ENCODE measurements at regions not wholly inside any gene's neighbourhood (a gene's known extent, or its start where the extent isn't known, plus 50 kb on each side); places are given as distances from the start of the nearest gene placed in this dataset.

DNA sequence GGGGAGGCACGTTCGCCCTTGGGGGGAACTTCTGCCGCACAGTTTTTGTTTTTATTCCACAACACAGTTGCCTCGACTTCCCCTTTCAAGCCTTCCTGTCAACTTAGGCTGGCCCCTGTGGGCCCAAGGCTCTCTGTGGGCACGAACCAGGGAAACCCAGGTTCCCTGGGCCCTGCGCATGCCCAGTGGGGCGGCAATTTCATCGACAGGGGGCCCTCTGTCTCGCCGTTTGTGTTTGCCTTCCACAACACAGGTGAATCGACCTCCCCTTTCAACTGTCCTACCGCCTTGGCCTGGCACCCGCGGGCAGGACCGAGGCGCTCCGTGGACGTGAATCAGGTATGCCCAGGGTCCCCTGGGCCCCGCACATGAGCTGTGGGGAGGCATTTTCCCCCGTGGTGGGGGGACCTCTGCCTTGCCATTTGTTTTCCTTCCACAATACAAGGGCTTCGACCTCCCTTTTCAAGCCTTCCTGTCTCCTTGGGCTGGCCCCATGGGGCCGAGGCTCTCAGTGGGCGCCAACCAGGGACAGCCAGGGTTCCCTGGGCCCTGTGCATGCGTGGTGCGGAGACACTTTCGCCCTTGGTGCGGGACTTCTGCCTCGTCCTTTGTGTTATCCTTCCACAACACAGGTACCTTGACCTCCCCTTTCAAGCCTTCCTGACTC, 354.0 kb downstream of the ALG10 start:
- DNase-seq (ENCODE audit: low spot score) = no peak

DNA sequence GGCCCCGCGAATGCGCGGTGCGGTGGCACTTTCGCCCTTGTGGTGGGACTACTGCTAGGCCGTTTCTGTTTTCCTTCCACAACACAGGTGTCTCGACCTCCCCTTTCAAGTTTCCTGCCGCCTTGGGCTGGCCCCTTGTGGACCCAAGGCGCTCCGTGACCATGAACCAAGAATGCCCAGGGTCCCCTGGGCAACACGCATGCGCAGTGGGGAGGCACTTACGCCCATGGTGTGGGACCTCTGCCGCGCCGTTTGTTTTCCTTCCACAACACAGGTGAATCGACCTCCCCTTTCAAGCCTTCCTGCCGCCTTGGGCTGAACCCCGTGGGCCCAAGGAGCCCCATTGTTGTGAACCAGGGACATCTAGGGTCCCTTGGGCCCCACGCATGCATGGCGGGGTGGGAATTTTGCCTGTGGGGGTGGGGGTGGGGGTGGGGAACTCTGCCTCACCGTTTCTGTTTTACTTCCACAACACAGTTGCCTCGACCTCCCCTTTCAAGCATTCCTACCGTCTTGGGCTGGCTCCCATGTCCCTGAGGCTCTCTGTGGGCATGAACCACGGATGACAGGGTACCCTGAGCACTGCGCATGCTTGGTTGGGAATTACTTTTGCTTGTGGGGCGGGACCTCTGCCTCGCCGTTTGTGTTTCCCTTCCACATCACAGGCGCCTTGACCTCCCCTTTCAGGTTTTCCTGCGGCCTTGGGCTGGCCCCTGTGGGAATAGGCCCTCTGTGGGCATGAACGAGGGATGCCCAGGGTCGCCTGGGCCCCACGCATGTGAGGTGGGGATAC, 355.1 kb downstream of the ALG10 start:
- no peak for DNase-seq (ENCODE audit: low spot score)

DNA sequence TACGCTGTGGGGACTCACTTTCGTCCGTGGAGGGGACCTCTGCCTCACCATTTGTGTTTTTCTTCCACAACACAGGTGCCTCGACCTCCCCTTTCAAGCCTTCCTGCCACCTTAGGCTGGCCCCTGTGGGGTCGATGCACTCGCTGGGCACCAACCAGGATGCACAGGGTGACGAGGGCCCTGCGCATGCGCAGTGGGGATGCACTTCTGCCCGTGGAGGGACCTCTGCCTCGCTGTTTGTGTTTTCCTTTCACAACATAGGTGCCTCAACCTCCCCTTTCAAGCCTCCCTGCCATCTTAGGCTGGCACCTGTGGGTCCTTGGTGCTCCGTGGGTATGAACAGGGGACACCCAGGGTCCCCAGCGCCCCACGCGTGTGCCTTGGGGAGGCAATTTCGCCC, 356.8 kb downstream of the ALG10 start:
- DNase-seq (ENCODE audit: low spot score) = no peak

DNA sequence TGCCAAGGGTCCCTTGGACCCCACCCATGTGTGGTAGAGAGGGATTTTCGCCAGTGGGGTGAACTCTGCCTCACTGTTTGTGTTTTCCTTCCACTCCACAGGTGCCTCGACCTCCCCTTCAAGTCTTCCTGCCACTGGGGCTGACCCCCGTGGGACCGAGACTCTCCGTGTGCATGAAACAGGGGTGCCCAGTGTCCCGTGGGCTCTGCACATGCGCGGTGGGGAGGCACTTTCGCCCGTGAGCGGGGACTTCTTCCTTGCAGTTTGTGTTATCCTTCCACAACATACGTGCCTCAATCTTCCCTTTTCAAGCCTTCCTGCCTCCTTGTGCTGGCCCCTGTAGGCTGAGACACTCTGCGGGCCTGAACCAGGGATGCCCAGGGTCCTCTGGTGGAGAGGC, 362.4 kb downstream of the ALG10 start:
- DNase-seq (ENCODE audit: low spot score) = no peak

DNA sequence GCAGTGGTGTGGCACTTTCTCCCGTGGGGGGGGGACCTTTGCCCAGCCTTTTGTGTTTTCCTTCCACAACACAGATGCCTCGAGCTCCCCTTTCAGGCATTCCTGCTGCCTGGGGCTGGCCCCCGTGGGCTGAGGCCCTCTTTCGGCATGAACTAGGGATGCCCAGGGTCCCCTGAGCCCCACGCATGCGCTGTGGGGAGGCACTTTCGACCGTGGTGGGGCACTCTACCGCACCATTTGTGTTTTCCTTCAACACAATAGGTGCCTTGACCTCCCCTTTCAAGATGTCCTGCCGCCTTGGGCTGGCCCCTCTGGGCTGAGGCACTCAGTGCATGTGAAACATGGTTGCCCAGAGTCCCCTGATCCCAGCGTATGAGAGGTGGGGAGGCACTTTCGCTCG, 363.7 kb downstream of the ALG10 start:
- DNase-seq (ENCODE audit: low spot score) = no peak

DNA sequence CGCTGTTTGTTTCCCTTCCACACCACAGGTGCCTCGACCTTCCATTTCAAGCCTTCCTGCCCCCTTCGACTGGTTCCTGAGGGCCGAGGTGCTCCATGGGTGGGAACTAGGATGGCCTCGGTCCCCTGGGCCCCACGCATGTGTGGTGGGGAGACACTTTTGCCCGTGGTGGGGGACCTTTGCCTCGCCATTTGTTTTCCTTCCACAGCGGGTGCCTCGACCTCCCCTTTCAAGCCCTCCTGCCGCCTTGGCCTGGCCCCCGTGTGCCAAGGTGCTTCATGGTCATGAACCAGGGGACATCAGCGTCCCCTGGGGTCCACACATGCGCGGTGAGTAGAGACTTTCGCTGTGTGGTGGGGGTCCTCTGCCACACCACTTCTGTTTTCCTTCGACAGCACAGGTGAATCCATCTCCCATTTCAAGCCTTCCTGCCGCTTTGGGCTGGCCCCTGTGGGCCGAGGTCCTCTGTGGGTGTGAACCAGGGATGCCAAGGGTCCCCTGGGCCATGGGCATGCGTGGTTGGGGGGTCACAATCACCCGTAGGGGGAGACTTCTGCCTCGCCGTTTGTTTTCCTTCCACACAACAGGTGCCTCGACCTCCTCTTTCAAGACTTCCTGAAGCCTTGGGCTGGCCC, 364.4 kb downstream of the ALG10 start:
- no peak for DNase-seq (ENCODE audit: low spot score)

DNA sequence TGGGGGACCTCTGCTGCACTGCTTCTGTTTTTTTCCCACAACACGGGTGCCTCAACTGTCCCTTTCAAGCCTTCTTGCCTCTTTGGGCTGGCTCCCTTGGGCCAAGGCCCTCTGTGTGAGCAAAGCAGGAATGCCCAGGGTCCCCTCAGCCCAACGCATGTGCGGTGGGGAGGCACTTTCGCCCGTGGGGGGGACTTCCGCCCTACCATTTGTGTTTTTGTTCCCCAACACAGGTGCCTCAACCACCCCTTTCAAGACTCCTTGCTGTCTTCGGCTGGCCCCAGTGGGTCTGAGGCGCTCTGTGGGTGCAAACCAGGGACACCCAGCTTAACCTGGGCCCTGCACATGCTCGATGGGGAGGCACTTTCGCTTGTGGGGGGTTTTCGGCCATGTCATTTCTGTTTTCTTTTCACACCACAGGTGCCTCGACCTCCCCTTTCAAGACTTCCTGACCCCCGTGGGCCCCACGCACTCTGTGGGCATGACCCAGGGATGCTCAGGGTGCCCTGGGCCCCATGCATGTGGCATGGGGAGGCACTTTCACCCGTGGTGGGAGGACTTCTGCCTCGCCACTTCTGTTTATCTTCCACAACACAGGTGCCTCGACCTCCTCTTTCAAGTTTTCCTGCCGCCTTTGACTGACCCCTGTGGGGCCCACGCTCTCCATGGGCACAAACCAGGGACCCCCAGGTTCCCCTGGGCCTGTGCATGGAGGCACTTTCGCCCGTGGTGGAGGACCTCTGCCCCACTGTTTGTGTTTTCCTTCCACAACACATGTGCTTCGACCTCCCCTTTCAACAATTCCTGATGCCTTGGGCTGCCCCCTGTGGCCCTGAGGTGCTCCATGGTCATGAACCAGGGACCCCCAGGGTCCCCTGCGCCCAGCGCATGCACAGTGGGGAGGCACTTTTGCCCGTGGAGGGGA, 365.7 kb downstream of the ALG10 start:
- DNase-seq (ENCODE audit: low spot score) = no peak

DNA sequence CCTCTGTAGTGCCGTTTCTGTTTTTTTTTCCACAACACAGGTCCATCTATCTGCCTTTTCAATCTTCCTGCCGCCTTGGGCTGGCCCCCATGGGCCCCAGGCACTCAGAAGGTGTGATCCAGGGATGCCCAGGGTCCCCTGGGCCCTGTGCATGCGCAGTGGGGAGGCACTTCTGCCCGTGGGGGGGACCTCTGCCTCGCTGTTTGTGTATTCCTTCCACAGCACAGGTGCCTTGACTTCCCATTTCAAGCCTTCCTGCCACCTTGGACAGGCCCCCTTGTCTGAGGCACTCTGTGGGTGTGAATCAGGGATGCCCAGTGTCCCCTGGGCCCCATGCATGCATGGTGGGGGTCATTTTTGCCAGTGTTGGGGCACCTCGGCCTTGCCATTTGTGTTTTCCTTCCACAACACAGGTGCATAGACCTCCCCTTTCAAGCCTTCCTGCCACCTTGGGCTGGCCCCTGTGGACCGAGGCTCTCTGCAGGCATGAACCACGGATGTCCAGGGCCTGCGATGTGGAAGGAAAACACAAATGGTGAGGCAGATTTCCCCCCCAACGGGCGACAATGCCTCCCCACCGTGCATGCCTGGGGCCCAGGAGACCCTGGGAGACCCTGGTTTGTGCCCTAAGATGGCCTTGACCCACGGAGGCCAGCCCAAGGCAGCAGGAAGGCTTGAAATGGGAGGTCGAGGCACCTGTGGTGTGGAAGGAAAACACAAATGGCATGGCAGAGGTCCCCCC, 366.5 kb downstream of the ALG10 start:
- DNase-seq (ENCODE audit: low spot score) = no peak

DNA sequence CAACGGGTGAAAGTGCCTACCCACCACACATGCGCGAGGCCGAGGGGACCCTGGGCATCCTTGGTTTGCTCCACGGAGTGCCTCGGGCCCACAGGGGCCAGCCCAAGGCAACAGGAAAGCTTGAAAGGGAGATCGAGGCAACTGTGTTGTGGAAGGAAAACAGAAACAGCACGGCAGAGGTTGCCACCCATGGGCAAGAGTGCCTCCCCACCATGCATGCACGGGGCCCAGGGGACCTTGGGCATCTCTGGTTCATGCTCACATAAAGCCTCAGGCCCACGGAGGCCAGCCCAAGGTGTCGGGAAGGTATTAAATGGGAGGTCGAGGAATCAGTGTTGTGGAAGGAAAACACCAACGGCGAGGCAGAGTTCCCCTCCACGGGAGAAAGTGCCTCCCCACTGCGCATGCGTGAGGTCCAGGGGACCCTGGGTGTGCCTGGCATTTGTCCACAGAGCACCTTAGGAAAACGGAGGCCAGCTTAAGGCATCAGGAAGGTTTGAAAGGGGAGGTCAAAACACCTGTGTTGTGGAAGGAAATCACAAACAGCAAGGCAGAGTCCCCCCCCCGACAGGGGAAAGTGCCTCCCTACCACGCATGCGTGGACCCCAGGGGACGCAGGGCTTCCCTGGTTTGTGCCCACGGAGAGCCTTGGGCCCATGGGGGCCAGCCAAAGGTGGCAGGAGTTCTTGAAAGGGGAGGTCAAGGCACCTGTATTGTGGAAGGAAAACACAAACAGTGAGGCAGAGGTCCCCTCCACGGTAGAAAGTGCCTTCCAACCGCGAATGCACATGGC, 367.3 kb downstream of the ALG10 start:
- no peak for DNase-seq (ENCODE audit: low spot score)

DNA sequence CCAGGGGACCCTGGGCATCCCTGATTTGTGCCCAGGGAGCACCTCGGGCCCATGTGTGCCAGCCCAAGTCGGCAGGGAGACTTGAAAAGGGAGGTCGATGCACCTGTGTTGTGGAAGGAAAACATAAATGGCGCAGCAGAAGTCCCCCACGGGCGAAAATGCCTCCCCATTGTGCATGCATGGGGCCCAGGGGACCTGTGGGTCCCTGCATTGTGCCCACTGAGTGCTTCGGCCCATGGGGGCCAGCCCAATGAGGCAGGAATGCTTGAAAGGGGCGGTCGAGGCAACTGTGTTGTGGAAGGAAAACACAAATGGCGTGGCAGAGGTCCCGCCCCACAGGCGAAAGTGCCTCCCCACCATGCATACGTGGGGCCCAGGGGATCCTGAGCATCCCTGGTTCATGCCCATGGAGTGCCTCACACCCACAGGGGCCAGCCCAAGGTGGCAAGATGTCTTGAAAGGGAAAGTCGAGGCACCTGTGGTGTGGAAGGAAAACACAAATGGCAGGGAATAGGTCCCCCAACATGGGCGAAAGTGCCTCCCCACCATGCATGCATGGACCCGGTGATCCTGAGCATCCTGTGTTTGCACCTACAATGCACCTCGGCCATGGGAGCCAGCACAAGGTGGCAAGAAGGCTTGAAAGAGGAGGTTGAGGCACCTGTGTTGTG, 368.0 kb downstream of the ALG10 start:
- DNase-seq (ENCODE audit: low spot score) = no peak

DNA sequence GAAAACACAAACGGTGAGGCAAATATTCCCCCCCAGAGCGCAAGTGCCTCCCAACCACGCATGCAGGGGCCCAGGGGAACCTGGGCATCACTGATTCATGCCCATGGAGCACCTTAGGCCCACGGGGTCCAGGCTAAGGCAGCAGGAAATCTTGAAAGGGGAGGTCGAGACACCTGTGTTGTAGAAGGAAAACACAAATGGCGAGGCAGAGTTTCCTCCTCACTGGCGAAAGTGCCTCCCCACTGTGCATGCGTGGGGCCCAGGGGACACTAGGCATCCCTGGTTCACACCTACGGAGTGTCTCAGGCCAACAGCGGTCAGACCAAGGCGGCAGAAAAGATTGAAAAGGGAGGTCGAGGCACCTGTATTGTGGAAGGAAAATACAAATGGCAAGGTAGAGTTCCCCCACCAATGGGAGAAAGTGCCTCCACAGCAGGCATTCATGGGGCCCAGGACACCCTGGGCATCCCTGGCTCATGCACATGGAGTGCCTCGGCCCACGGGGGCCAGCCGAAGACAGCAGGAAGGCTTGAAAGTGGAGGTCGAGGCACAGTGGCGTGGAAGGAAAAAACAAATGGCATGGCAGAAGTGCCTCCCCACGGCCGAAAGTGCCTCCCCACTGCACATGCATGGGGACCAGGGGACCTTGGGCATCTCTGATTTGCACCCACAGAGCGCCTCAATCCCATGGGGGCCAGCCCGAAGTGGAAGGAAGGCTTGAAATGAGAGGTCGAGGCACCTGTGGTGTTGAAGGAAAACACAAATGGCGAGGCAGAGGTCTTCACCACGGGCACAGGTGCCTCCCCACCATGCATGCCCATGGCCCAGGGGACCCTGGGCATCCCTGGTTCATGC, 368.8 kb downstream of the ALG10 start:
- DNase-seq (ENCODE audit: low spot score) = no peak

DNA sequence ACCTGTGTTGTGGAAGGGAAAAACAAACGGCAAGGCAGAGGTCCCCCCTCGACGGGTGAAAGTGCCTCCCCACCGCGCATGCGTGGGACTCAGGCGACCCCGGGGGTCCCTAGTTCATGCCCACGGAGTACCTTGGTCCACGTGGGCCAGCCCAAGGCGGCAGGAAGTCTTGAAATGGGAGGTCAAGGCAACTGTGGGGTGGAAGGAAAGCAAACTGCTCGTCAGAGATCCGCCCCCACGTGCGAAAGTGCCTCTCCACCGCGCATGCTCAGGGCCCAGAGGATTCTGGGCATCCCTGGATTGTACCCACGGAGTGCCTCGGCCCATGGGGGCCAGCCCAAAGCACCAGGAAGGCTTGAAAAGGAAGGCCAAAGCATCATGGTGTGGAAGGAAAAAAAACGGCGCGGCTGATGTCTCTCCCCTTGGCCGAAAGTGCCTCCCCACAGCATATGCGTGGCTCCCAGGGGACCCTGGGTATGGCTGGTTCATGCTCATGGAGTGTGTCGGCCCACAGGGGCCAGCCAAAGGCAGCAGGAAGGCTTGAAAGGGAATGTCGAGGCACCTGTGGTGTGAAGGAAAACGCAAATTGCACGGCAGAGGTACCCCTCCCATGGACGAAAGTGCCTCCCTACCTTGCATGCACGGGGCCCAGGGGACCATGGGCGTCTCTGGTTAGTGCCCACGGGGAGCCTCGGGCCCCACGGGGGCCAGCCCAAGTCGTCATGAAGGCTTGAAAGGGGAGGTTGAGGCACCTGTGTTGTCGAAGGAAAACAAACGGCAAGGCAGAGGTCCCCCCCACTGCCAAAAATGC, 369.7 kb downstream of the ALG10 start:
- DNase-seq (ENCODE audit: low spot score) = no peak

DNA sequence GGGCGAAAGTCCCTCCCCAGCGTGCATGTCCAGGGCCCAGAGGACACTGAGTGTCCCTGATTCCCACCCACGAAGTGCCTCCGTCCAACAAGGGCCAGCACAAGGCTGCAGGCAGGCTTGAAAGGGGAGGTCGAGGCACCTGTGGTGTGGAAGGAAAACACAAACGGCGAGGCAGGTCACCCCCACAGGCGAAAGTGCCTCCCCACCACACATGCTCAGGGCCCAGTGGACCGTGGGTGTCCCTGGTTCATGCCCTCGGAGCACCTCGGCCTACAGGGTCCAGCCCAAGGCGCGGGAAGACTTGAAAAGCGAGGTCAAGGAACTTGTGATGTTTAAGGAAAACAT, 370.4 kb downstream of the ALG10 start:
- no peak for DNase-seq (ENCODE audit: low spot score)

DNA sequence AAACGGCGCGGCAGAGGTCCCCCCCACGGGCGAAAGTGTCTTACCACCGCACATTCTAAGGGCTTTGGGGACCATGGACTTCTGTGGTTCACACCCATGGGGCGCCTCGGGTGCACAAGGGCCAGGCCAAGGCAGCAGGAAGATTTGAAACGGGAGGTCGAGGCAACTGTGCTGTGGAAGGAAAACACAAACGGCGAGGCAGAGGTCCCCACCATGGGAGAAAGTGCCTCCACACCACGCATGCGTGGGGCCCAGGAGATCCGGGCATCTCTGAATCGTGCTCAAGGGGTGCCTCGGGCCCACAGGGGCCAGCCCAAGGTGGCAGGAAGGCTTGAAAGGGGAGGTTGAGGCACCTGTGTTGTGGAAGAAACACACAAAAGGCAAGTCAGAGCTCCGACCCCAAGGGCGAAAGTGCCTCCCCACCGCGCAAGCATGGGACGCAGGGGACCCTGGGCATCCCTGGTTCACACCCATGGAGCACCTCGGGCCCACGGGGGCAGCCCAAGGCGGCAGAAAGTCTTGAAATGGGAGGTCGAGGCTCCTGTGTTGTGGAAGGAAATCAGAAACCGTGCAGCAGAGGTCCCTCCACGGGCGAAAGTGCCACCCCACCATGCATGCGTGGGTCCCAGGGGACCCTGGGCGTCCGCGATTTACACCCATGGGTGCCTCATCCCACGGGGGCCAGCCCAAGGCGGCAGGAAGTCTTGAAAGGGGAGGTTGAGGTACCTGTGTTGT, 371.0 kb downstream of the ALG10 start:
- no peak for DNase-seq (ENCODE audit: low spot score)

DNA sequence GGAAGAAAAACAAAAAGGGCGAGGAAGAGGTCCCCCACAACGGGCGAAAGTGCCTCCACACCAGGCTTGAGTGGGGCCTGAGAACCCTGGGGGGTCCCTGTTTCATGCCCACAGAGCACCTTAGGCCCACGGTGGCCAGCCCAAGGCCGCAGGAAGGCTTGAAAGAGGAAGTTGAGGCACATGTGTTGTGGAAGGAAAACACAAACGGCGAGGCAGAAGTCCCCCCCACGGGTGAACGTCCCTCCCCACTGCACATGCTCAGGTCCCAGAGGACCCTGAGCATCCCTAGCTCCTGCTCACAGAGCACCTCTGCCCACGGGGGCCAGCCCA, 371.5 kb downstream of the ALG10 start:
- DNase-seq (ENCODE audit: low spot score) = no peak

DNA sequence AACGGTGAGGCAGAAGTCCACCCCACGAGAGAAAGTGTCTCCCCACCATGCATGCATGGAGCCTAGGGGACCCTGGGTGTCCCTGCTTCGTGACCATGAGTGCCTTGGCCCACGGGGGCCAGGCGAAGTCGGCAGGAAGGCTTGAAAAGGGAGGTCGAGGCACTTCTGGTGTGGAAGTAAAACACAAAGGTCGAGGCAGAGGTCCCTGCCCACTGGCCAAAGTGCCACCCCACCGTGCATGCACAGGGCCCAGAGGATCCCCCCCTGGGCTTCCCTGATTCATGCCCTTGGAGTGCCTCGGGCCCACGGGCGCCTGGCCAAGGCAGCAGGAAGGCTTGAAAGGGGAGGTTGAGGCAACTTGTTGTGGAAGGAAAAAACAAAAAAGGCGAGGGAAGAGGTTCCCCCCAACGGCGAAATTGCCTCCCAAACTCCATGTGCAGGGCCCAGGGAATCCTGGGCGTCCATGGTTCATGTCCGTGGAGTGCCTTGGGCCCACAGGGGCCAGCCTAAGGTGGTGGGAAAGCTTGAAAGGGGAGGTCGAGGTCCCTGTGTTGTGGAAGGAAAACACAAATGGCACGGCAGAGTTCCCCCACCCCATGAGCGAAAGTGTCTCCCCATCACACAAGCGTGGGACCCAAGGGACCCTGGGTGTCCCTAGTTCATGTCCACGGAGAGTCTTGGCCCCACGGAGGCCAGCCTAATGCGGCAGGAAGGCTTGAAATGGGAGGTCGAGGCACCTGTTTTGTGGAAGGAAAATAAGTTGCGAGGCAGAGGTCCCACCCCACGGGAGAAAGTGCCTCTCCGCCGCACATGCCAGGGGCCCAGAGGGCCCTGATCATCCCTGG, 372.1 kb downstream of the ALG10 start:
- no peak for DNase-seq (ENCODE audit: low spot score)
